ENCODE measurements at regions not wholly inside any gene's neighbourhood (a gene's known extent, or its start where the extent isn't known, plus 50 kb on each side); places are given as distances from the start of the nearest gene placed in this dataset.
A peak's percentile ranks its signal among the peaks of the same experiment; 100 is the strongest.
"Not testable (repeated sequence)": the region's sequence is repeated elsewhere in the genome, so short reads cannot be mapped to it uniquely, and the experiment has no call there.

DNA sequence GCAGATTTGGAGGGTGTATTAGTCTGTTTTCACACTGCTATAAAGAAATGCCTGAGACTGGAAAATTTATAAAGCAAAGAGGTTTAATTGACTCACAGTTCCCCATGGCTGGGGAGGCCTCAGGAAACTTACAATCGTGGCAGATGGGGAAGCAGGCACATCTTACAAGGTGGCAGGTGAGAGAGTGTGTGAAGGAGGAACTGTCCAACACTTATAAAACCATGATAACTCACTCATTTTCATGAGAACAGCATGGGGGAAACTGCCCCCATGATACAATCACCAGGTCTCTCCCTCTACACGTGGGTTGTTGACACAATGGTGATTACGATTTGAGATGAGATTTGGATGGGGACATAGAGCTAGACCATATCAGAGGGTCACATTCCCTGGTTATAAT, 195.6 kb downstream of the RGS9 start:
- no peak for ATAC-seq
- DNase-seq, result no peak
- intact Hi-C loops (cut with micrococcal nuclease), result no loop called here

DNA sequence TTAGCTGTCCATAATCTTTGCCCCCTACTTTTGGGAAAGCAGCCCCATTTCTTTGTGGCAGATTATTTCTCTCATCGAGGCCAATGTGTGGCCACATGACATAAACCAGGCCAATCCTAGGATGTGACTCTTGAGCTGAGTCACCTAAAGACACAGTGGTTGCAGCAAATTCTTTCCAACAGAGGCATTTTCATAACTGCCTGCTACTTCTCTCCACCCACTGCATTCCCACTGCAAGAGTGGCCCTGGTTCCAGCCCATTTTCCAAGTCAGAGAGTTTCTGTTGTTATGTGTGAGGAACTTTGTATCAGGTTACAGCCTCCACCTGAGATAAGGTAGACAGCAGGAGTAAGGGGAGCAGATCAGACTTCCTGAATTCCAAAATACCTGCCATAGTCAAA, 195.2 kb downstream of the RGS9 start:
- no peak for ATAC-seq
- intact Hi-C loops (cut with micrococcal nuclease), result no loop called here

DNA sequence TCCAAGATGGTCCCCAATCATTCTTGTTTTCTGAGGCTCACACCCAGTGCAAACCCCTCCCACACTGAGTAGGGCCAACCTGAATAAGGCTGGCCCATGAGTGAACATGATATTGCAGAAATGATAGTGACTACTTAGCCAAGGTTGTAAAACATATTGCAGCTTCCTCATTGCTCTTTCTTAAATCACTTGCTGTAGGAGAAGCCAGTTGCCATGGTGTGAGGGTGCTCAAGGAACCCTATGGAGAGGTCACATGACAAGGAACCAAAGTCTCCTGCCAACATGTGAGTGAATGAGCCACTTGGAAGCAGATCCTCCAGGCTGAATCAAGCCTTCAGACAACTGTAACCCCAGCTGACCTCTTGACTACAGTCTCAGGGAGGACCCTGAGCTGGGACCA, 191.4 kb downstream of the RGS9 start:
- DNase-seq (no peak), ATAC-seq (no peak)
- intact Hi-C loops (cut with micrococcal nuclease), result no loop called here

More for the DNA sequence above, 195.2 kb downstream of the RGS9 start:
- no peak for DNase-seq

DNA sequence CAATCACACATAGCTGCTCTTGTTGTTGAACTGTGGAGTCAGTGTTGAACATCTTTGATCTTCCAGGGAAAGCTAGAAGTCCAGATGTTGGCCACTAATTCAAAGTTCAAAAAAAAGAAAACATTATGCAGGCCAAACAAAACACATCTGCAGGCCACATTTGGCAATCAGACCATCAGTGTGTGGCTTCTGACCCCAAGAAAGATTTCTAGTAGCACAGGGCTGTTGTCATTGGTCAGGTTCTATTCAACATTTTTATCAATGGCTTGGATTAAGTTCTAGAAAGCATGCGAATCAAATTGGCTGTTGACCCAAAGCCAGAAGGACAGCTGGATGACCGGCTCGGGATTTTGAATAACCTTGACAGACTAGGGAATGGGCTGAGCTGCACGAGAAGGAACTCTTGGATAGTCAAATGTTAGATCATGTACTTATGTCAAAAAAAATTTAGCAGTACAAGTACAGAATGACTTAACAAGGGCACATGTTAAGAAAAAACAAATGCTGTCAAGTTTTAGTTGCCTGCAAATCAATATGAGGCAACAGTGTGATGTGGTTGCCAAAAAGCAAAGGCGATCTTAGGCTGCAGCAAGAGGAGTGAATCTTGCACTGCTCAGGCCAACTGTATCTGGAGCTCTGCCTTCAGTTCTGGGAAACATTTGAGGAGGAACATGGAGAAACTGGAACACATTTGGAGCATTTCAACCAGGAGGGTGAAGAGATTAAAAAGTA, 187.6 kb downstream of the RGS9 start:
- DNase-seq (no peak), ATAC-seq (peak; percentile 96)
- intact Hi-C loops (cut with micrococcal nuclease), result no loop called here

DNA sequence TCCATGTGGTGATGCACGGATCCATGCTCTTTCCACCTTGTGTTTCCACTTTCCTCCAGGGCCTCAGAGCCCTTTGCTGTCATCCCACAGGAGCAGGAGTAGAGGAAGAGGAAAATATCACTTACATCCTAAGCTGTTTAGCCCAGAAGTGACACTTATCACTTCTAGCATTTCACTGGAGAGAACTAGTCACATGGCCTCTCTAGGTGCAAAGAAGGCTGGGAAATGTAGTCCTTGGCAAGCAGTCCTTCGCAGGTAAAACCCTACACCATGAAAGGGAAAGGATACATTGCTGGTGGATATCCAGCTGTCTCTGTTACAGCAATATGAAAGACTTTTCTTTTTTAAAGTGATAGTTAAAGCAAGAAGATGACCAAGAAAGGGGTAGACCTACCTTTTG, 185.9 kb downstream of the RGS9 start:
- intact Hi-C loops (cut with micrococcal nuclease), result no loop called here
- ATAC-seq (no peak), DNase-seq (no peak)

DNA sequence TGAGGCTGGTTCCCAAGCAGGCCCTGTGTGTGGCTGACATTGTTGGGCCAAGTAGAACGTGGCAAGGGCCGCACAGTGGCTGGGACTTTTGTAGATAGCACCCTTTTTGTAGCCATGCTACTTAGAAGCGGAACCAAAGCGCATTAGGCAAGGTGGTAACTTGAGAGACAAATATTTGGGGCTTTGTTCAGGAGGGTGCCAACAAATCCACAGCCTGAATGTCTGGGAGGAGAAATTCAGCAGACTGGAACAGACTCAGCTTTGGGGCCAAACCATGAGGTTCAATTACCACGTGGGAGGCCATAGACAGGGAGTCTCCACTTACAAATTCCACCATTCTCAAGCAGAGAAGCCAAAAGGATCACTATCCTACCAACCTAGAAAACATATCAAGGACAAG, 183.7 kb downstream of the RGS9 start:
- intact Hi-C loops (cut with micrococcal nuclease), result no loop called here
- DNase-seq (no peak), ATAC-seq (no peak)

DNA sequence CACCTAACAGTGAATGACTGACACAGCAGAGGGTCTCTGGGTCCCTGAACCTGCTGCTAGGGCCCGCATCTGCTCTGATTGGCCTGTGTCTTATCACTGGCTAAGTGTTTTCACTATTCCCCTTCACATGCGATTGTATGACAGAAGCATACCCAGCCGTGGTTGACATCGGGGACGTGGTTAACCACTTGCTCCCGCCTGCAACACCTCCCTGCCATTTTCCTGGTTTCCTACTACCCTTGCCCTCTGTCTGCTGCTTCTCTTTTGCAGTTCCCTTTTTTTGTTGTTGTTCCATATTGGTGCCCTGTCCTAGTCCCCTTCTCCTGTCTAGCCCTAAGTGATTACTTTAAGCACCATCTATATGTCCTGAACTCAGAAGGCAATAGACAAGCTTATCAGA, 177.0 kb downstream of the RGS9 start:
- intact Hi-C loops (cut with micrococcal nuclease), result no loop called here
- no peak for ATAC-seq
- DNase-seq, result no peak

DNA sequence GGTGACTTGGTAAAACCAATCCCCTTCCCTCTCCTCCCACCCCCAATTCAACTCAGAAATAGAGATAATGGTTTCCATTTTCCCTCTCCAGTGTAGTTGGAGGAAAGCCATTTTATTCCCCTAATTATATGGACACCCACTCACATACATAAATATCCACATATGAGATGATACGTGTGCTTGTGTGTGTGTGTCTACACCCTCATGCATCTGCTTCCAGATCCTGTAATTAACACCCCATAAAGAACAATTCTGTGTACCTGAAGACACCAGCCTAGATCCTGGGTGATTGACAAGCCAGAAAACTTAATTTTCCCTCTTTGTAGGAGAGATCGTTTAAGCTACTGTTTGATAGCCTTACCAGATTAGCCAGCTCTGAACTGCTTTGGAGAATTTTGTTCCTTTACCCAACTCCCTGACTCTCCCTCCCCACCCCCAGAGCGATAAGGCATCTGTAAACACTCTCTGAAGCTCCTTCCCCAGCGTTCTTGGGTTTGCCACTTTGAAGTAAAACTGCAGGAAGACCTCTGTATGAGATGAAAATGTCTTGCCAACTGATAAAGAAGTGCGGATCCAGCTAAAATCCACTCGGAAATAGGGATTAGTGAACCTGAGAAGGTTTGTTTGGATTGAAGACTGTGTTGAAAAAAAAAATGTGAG, 175.7 kb downstream of the RGS9 start:
- DNase-seq (no peak), ATAC-seq (no peak)
- intact Hi-C loops (cut with micrococcal nuclease), result no loop called here

DNA sequence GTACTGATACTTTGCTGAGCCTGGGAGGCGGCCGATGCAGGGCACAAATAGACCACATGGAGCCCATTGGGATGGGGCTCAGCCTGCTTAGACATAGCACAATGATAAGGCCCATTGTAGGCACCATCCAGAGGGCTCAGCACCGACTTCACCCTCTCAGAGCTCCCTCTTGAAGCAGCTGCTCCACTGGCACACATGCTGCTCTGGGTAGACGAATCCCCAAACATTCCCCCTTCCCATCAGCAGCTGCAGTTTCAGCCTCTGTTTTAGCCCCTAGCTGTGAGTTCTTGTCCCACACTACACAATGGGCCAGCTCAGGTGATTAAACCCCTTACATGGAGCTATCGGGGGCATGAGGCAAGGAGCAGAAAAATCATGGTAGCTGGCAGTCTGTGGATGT, 174.1 kb downstream of the RGS9 start:
- intact Hi-C loops (cut with micrococcal nuclease), result no loop called here
- DNase-seq, result no peak
- no peak for ATAC-seq

DNA sequence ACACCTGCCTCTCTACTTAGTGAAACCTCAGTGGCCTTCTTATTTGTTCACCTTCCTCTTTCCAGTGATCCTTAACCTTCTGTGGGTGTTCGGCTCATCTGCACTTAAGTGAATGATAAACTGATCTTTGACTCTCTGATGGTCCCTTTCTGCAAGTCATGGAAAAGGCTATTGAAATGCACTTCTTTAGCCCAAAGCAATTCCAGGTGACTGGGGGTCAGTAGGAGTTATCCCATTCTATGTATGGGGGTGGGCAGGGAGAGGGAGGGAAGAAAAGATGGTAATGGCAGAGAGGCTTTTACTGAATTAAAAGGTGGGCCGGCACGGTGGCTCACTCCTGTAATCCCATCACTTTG, 170.8 kb downstream of the RGS9 start:
- intact Hi-C loops (cut with micrococcal nuclease), result no loop called here
- ATAC-seq, result no peak

DNA sequence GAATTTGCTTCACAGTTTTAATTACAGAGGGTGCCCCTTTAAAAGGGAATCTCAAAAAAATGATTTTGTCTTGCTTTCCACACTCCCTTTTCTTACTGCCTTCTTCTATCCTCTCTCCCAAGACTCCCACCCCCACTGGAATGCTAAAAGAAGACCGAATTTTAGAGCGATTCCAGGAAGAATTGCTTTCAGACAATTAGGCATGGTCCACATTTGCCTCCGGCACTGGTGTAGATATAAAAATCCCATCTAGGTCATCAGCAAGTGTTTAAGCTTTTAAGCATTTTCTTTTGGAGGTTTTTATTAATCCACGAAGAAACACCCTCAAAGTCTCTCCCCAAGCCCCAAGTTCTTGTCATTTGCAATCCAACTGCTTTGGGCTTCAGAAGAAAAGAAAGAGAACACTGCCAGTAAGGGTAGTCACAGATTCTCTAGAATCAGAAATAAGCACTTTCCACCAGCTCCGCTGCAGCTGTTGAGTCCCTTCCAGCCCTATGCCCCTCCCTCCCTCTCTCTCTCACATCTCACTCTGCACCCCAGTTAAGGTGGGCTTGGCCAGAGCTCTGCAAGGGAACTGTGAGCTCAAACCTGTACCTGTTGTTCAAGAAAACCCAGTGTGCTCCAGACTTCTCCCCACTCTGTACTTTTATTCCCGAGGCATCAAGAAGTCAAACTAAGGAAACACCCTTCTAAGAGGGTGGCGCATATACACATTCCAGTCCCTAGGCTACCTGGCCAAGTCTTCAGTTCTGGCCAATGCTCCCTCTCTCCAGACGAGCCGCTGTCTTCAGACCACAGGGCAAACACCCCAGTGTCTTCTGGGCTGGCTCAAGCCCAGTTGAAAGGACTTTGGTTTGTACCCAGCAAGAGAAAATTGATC, 170.2 kb downstream of the RGS9 start:
- DNase-seq, result no peak
- intact Hi-C loops (cut with micrococcal nuclease), result no loop called here
- no peak for ATAC-seq

More for the DNA sequence above, 170.8 kb downstream of the RGS9 start:
- no peak for DNase-seq

DNA sequence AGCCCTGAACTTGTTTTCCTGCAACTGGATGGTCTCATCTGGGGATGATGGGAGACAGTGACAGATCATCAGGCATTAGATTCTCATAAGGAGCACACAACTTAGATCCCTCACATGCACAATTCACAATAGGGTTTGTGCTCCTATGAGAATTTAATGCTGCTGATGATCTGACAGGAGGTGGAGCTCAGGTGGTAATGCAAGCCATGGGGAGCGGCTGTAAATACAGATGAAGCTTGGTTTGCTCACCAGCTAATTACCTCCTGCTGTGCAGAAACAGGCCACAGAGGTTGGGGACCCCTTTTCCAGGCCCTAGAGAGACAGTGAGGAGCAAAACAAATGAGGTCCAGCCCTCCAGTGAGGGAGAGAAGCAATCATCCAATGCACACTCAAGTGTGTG, 168.6 kb downstream of the RGS9 start:
- DNase-seq (no peak), ATAC-seq (no peak)
- intact Hi-C loops (cut with micrococcal nuclease), result no loop called here

DNA sequence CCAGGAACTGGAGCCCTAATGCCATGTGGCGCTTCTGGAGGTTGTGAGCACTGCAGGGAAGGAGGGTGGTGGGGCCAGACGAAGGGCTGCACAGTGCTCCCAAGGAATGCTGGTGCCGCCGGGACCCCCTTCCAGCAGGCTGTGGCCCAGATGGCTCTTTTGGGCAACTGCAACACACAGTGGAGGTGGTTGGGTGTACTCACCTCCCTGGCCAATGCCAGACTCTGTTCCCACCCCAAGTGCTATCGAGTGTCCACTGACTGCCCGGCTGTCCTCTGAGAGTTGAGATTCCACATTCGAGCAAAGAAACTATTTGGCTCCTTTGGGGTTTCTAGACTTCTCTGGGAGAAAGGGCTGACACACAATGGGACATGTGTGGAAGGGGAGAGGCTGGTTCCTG, 167.9 kb downstream of the RGS9 start:
- intact Hi-C loops (cut with micrococcal nuclease), result no loop called here

DNA sequence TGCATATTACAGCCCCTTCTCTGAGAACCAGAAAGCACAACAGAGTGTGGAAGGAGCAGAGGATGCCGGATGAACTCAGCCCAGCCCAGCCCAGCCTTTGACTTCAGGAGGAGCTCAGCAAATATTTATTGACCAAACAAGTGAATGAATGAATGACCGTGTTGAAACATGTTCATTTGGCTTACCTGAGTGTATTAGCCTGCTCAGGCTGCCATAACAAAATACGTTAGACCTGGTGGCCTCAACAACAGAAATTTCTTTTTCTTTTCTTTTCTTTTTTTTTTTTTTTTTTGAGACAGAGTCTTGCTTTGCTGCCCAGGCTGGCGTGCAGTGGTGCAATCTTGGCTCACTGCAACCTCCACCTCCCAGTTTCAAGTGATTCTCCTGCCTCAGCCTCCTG, 164.7 kb downstream of the RGS9 start:
- ATAC-seq; DNase-seq; intact Hi-C loops (cut with micrococcal nuclease): not testable (repeated sequence)

More for the DNA sequence above, 167.9 kb downstream of the RGS9 start:
- no peak for ATAC-seq
- no peak for DNase-seq

DNA sequence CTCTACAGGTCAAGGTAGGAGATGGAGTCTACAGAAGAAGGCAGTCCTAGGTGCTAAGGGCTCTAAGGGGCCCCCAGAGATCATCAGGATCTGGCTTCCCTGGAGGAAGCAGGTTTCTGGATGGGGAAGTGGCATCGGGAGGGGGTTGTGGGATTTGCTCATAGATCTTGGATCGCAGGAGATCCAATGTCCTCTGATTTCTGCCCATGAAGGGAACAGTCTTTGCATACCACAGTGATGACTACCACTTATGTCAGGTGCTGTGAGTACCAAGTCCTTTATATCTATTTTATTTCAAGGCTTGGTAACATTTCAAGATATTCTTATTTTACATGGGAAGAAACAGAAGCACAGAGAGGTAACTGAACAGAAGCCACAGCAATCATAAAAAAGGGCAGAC, 164.0 kb downstream of the RGS9 start:
- no peak for DNase-seq
- intact Hi-C loops (cut with micrococcal nuclease), result no loop called here
- ATAC-seq, result no peak

DNA sequence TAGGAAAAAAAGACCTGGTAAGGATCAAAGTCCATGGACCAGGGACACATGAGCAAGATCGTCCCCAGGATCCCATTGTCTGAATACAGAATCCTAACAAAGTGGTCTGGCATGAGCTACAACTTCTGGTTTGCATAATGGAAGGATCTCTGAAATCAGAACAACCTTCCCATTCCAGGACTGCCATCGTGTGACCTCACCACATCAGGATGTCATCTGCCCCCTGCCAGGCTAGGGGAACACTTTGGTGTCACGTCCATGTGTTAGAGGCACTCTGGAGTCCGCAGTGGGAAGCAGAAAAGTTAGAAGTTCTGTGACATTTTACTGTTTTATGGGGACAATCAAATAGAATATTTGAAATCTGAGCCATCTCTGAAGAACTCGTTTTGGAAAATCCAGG, 160.7 kb downstream of the RGS9 start:
- ATAC-seq, result no peak
- no peak for DNase-seq
- intact Hi-C loops (cut with micrococcal nuclease), result no loop called here

DNA sequence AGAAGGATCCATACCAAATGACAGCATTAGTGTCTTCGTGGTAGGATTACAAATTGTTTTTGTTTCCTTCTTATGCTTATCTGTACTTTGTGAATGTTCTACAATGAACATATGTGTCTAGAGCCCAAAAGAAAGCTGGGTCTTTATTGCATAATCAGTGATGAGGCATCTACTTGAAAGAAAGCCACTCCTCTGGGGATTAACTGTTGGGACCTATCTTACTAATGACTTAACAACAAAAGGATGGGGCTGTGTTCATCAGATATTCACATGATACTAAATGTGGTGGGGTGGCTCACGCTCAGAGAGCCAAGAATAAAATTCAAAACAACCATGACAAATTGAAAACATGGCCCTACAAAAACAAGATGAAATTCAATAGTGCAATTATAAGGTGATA, 160.2 kb downstream of the RGS9 start:
- no peak for DNase-seq
- no peak for ATAC-seq
- intact Hi-C loops (cut with micrococcal nuclease), result no loop called here

DNA sequence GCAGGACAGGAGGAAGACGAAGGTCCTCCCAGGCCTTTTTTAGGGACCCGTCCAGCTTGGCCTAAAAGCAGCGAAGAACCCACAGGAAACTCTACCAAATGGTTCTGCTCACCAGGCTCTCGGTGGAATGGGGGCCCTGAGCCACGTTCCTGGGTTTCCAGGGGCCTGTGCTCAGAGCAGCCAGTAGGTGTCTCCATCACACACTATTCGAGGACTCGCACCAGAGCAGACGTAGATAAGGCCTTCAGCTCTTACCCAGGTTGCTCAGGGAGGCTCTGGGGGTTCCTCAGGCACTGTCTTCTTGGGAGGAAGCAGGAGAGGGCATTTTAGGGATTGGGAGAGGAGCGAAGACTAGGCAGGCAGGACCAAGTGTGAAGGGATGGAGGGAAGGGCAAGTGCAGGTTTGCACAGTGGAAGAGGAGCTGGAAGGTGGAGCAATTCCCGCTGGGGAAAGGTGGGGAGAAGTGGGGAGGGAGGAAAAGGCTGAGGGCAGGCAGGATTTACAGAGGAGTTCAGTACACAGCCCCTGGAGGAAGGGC, 157.1 kb downstream of the RGS9 start:
- peak; percentile 91 for ATAC-seq
- peak; percentile 57 for DNase-seq
- intact Hi-C loops (cut with micrococcal nuclease), result loop anchor here (5.0 kb wide), 1 partner anchor 873 kb away; no protein-coding TSS in a partner anchor

DNA sequence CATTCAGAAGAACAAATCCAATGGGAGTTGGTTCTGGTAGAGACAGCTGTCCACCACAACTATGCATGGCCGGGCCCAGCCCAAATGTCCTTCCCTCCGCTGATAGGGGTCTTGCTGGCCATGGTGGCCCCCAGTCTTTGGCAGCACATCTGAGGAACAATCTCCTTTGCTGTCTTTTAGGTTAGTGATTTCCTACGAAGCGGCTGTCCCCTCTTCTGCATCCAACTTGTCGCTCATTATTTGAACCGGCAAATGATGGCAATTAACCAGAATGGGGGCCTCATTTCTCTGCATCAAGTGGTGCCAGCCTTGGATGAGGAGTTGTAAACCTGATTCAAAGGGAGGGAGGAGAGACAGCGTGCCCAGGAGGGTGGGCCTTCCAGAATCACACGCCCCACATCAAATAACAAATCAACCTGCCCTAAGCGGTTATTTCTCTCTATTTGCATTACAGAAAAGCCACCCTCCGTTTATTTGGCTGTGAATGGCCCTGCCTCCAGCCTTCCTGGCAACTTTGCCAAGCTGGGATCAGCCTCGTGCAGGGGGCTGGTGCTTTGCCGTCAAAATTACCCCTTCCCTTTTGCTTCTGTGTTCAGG, 156.5 kb downstream of the RGS9 start:
- ATAC-seq (no peak), DNase-seq (no peak)
- intact Hi-C loops (cut with micrococcal nuclease), result loop anchor here (5.0 kb wide), 1 partner anchor 874 kb away; no protein-coding TSS in a partner anchor

Data from left ventricle myocardium superior (tissue), 1 donor.